ENCODE measurements at regions not wholly inside any gene's neighbourhood (a gene's known extent, or its start where the extent isn't known, plus 50 kb on each side); places are given as distances from the start of the nearest gene placed in this dataset.

DNA sequence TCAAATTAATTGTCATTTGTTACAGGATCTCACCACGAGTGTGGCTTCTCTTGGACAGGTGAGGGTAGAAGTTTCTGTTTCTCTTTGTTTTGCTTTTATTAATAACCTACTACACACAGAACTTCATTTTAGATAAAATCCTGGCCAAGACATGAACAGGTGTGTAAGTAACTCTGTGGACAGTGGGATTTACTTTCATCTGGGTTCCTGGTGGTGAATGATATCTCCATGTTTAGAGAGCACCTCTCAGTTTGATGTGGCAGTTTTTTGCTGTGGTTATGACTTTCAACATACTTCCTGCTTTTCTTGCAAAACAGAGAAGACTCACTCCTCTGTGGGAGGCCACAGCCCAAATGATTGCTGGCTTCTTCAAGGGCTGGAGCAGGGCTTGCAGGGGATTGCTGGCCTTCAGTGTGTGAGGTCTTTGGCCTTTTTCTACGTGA, 71.1 kb upstream of the XCR1 start:
- TF ChIP-seq CTCF (IDR thresholded peaks at IDR 0.05) (no peak), POLR2A (IDR thresholded peaks at IDR 0.05) (no peak)
